Stimulated activated naive B cell treated with anti-CD40 and anti-IgM and Interleukin-4, amounts not matched to agents 10 μg/mL and 1 μg/mL and 100 μg/mL, for 72 hours (primary cell): ENCODE measurements at regions not wholly inside any gene's neighbourhood (a gene's known extent, or its start where the extent isn't known, plus 50 kb on each side); places are given as distances from the start of the nearest gene placed in this dataset.
"Not testable (repeated sequence)": the region's sequence is repeated elsewhere in the genome, so short reads cannot be mapped to it uniquely, and the experiment has no call there.

ENCODE experiments used
- ATAC-seq, 2 donors: fragments of 150-1000 bp; cut with Tn5 transposase; replicated peaks; 2 replicates each; pipeline ENCODE4 v1.10.0; 2021; ENCODE audit warnings: moderate library complexity in 1 of 2
- DNase-seq: peaks from one replicate; pipeline ENCODE4 v3.0.0; 2021
- H3K27ac Mint-ChIP-seq: one replicate; pipeline ENCODE4 v1.8.0; 2022; ENCODE audit warnings: mild to moderate bottlenecking, mixed read lengths
- H3K27me3 Mint-ChIP-seq, 2 donors: one replicate each; pipeline ENCODE4 v1.8.0; 2022; ENCODE audit warnings: mixed read lengths in 2 of 2
- H3K36me3 Mint-ChIP-seq, 2 donors: one replicate each; pipeline ENCODE4 v1.8.0; 2022; ENCODE audit warnings: mixed read lengths in 2 of 2, mild to moderate bottlenecking in 1 of 2
- H3K4me1 Mint-ChIP-seq, 2 donors: one replicate each; pipeline ENCODE4 v1.8.0; 2022; ENCODE audit warnings: mixed read lengths in 2 of 2, mild to moderate bottlenecking in 1 of 2
- H3K4me3 Mint-ChIP-seq, 2 donors: one replicate each; pipeline ENCODE4 v1.8.0; 2022; ENCODE audit warnings: mild to moderate bottlenecking in 2 of 2, mixed read lengths in 2 of 2, moderate library complexity in 1 of 2
- H3K9me3 Mint-ChIP-seq, 2 donors: one replicate each; pipeline ENCODE4 v1.8.0; 2022; ENCODE audit warnings: mixed read lengths in 2 of 2, mild to moderate bottlenecking in 1 of 2

GRCh38 chr18:59987102-59987501, 87.3 kb downstream of the PMAIP1 start:
- Mint-ChIP-seq H3K27me3 (peaks cover under 1 to 13% of the 10 kb centered on the region in 2 donors), H3K27ac (no peak overlapping the region), H3K4me3 (no peak overlapping the region), H3K9me3 (peaks cover 0 to 4% of the 10 kb centered on the region in 2 donors), H3K36me3 (no peaks in the 10 kb centered on the region), H3K4me1 (no peaks in the 10 kb centered on the region)
- DNase-seq (no peak), ATAC-seq (no peak)

GRCh38 chr18:59986139-59986538, 86.3 kb downstream of the PMAIP1 start:
- Mint-ChIP-seq H3K27me3 (peaks cover 0 to 11% of the 10 kb centered on the region in 2 donors), H3K4me3 (no peak overlapping the region), H3K9me3 (peaks cover 0 to 4% of the 10 kb centered on the region in 2 donors), H3K4me1 (peaks cover 0 to 2% of the 10 kb centered on the region in 2 donors), H3K27ac (no peak overlapping the region), H3K36me3 (no peaks in the 10 kb centered on the region)
- no peak for ATAC-seq
- DNase-seq: no peak

- ATAC-seq: no peak
- Mint-ChIP-seq H3K36me3 (no peaks in the 10 kb centered on the region), H3K9me3 (peaks cover 0 to 4% of the 10 kb centered on the region in 2 donors), H3K27ac (no peak overlapping the region), H3K27me3 (peaks cover 0 to 6% of the 10 kb centered on the region in 2 donors), H3K4me1 (peaks cover 0 to 2% of the 10 kb centered on the region in 2 donors), H3K4me3 (no peak overlapping the region)
- DNase-seq: no peak
Observed at GRCh38 chr18:59985289-59985688, 85.5 kb downstream of the PMAIP1 start.

- Mint-ChIP-seq H3K27me3 (no peaks in the 10 kb centered on the region), H3K9me3 (peaks cover 0 to 4% of the 10 kb centered on the region in 2 donors), H3K4me1 (peaks cover 4 to 12% of the 10 kb centered on the region in 2 donors), H3K36me3 (no peaks in the 10 kb centered on the region), H3K27ac (no peak overlapping the region), H3K4me3 (no peak overlapping the region)
- DNase-seq: no peak
- no peak for ATAC-seq
Observed at GRCh38 chr18:59983506-59983905, 83.7 kb downstream of the PMAIP1 start.

- H3K36me3 Mint-ChIP-seq: peaks cover 0 to 1% of the 10 kb centered on the region in 2 donors
- DNase-seq (no peak), ATAC-seq (no peak)
- H3K27me3 Mint-ChIP-seq: no peaks in the 10 kb centered on the region
- peaks cover 4 to 15% of the 10 kb centered on the region in 2 donors for H3K4me1 Mint-ChIP-seq
- no peak overlapping the region for H3K4me3 Mint-ChIP-seq
- peaks cover 0 to 4% of the 10 kb centered on the region in 2 donors for H3K9me3 Mint-ChIP-seq
- no peak overlapping the region for H3K27ac Mint-ChIP-seq
Observed at GRCh38 chr18:59980188-59980637, 80.4 kb downstream of the PMAIP1 start.

GRCh38 chr18:59971871-59972428, 72.2 kb downstream of the PMAIP1 start:
- H3K4me1 Mint-ChIP-seq: peaks cover 10 to 21% of the 10 kb centered on the region in 2 donors
- H3K27me3 Mint-ChIP-seq: peaks cover 7 to 8% of the 10 kb centered on the region in 2 donors
- H3K36me3 Mint-ChIP-seq: peaks cover 0 to 2% of the 10 kb centered on the region in 2 donors
- no peaks in the 10 kb centered on the region for H3K9me3 Mint-ChIP-seq
- H3K27ac Mint-ChIP-seq: no peak overlapping the region
- ATAC-seq: no peak
- no peak overlapping the region for H3K4me3 Mint-ChIP-seq
- no peak for DNase-seq

GRCh38 chr18:59971144-59971543, 71.3 kb downstream of the PMAIP1 start:
- peaks cover 10 to 22% of the 10 kb centered on the region in 2 donors for H3K4me1 Mint-ChIP-seq
- ATAC-seq: peak; percentile 82 to 83
- H3K4me3 Mint-ChIP-seq: peak overlapping the region in 1 of 2 donors; percentile 0
- not testable (repeated sequence) for H3K27me3 Mint-ChIP-seq, H3K9me3 Mint-ChIP-seq, H3K36me3 Mint-ChIP-seq, DNase-seq
- peak overlapping the region; percentile 65 for H3K27ac Mint-ChIP-seq

- not testable (repeated sequence) for ATAC-seq, DNase-seq, H3K9me3 Mint-ChIP-seq, H3K36me3 Mint-ChIP-seq, H3K27me3 Mint-ChIP-seq, H3K27ac Mint-ChIP-seq
- Mint-ChIP-seq H3K4me3 (peak overlapping the region in 1 of 2 donors; percentile 20), H3K4me1 (peaks cover 13 to 22% of the 10 kb centered on the region in 2 donors)
Observed at GRCh38 chr18:59969477-59970028, 69.8 kb downstream of the PMAIP1 start.

- H3K27ac Mint-ChIP-seq: no peak overlapping the region
- no peak for ATAC-seq
- no peak overlapping the region for H3K4me3 Mint-ChIP-seq
- peaks cover 7 to 8% of the 10 kb centered on the region in 2 donors for H3K27me3 Mint-ChIP-seq
- DNase-seq: no peak
- H3K4me1 Mint-ChIP-seq: peaks cover 13 to 22% of the 10 kb centered on the region in 2 donors
- H3K36me3 Mint-ChIP-seq: peaks cover 0 to 2% of the 10 kb centered on the region in 2 donors
- no peaks in the 10 kb centered on the region for H3K9me3 Mint-ChIP-seq
Observed at GRCh38 chr18:59968583-59968982, 68.8 kb downstream of the PMAIP1 start.

- DNase-seq: no peak
- Mint-ChIP-seq H3K36me3 (peaks cover 0 to 2% of the 10 kb centered on the region in 2 donors), H3K4me1 (peaks cover 15 to 22% of the 10 kb centered on the region in 2 donors), H3K4me3 (no peak overlapping the region), H3K27me3 (peaks cover 7 to 8% of the 10 kb centered on the region in 2 donors), H3K9me3 (no peaks in the 10 kb centered on the region), H3K27ac (no peak overlapping the region)
- ATAC-seq: no peak
Observed at GRCh38 chr18:59967878-59968277, 68.1 kb downstream of the PMAIP1 start.

- Mint-ChIP-seq H3K4me1 (peaks cover 16 to 21% of the 10 kb centered on the region in 2 donors), H3K27ac (no peak overlapping the region), H3K9me3 (no peaks in the 10 kb centered on the region), H3K27me3 (peaks cover 7 to 8% of the 10 kb centered on the region in 2 donors), H3K36me3 (peaks cover 0 to 2% of the 10 kb centered on the region in 2 donors), H3K4me3 (no peak overlapping the region)
- DNase-seq (no peak), ATAC-seq (no peak)
Observed at GRCh38 chr18:59966913-59967312, 67.1 kb downstream of the PMAIP1 start.

GRCh38 chr18:59963229-59963628, 63.4 kb downstream of the PMAIP1 start:
- peaks cover 2 to 3% of the 10 kb centered on the region in 2 donors for H3K9me3 Mint-ChIP-seq

GRCh38 chr18:59961070-59961469, 61.3 kb downstream of the PMAIP1 start:
- H3K4me1 Mint-ChIP-seq: peaks cover 36 to 52% of the 10 kb centered on the region in 2 donors
- no peaks in the 10 kb centered on the region for H3K27me3 Mint-ChIP-seq
- peak overlapping the region; percentile 89 for H3K27ac Mint-ChIP-seq
- DNase-seq (peak; percentile 10), ATAC-seq (peak; percentile 89 to 90)
- peak overlapping the region; percentile 52 to 61 for H3K4me3 Mint-ChIP-seq
- H3K36me3 Mint-ChIP-seq: peaks cover 0 to 2% of the 10 kb centered on the region in 2 donors
- peaks cover 3% of the 10 kb centered on the region in 2 donors for H3K9me3 Mint-ChIP-seq

More at GRCh38 chr18:59963229-59963628, 63.4 kb downstream of the PMAIP1 start:
- ATAC-seq: no peak
- H3K4me3 Mint-ChIP-seq: no peak overlapping the region
- peaks cover 3 to 4% of the 10 kb centered on the region in 2 donors for H3K27me3 Mint-ChIP-seq
- peaks cover 0 to 2% of the 10 kb centered on the region in 2 donors for H3K36me3 Mint-ChIP-seq
- DNase-seq: no peak
- H3K27ac Mint-ChIP-seq: no peak overlapping the region
- H3K4me1 Mint-ChIP-seq: peaks cover 30 to 40% of the 10 kb centered on the region in 2 donors

- Mint-ChIP-seq H3K27ac (peak overlapping the region; percentile 70), H3K9me3 (peaks cover 3% of the 10 kb centered on the region in 2 donors), H3K4me3 (no peak overlapping the region), H3K4me1 (peaks cover 36 to 54% of the 10 kb centered on the region in 2 donors), H3K27me3 (no peaks in the 10 kb centered on the region), H3K36me3 (peaks cover 0 to 2% of the 10 kb centered on the region in 2 donors)
- ATAC-seq (peak; percentile 24 to 25), DNase-seq (no peak)
Observed at GRCh38 chr18:59960272-59960671, 60.5 kb downstream of the PMAIP1 start.

GRCh38 chr18:59959606-59960005, 59.8 kb downstream of the PMAIP1 start:
- Mint-ChIP-seq H3K27ac (peak overlapping the region; percentile 2), H3K4me3 (no peak overlapping the region), H3K4me1 (peaks cover 34 to 56% of the 10 kb centered on the region in 2 donors), H3K27me3 (no peaks in the 10 kb centered on the region), H3K36me3 (no peaks in the 10 kb centered on the region), H3K9me3 (peaks cover 3% of the 10 kb centered on the region in 2 donors)
- DNase-seq: no peak
- ATAC-seq: peak; percentile 28 to 29
